ENCODE measurements at regions not wholly inside any gene's neighbourhood (a gene's known extent, or its start where the extent isn't known, plus 50 kb on each side); places are given as distances from the start of the nearest gene placed in this dataset.

DNA sequence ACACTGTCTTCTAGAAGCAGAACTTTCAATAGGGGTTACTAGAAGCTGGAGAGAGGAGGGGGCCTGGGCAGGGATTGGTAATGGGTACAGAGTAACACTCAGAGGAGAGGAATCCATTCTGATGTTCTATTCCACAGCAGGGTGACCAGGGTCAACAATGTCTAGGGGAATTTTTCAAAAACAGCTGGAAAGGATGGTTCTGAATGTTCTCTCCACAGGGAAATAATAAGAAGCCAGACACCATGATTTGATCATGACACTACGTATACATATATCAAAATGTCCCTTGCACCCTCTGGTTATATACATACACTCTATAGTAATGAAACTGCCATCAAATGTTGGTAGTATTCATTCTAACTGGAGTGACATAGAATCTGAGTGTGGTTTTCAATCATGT lies 111.2 kb upstream of the TOP3B start:
- peaks cover 0 to 6% of the 10 kb centered on the region in 2 experiments for H4K20me1 ChIP-seq (replicated peaks in 1 of 2; ENCODE audit: control insufficient read depth in 1 of 2, insufficient read depth in 2 of 2, low read length in 2 of 2)
- CTCF ChIA-PET (ENCODE audit: partially characterized antibody): no interaction called here
- no peak overlapping the region for H4K91ac ChIP-seq (replicated peaks; ENCODE audit: insufficient read length, low read length)
- H3K23me2 ChIP-seq (ENCODE audit: low read depth, low read length): no peaks in the 10 kb centered on the region
- no peak overlapping the region for H4K8ac ChIP-seq (ENCODE audit: extremely low read depth, insufficient read depth, low read length)
- H2BK15ac ChIP-seq (ENCODE audit: low read length): no peak overlapping the region
- H3K4me3 ChIP-seq (ENCODE audit: extremely low read depth in 1 of 4, insufficient read depth in 2 of 4, low read depth in 3 of 4, low read length in 4 of 4): no peak overlapping the region
- peaks cover 74 to 100% (median 98%) of the 10 kb centered on the region in 4 experiments for H3K27me3 ChIP-seq (replicated peaks in 1 of 4; ENCODE audit: control insufficient read depth in 3 of 4, extremely low read depth in 1 of 4, insufficient read depth in 3 of 4, low read length in 3 of 4)
- no peak overlapping the region for H2BK20ac ChIP-seq (ENCODE audit: low read length)
- no peaks in the 10 kb centered on the region for H3K36me3 ChIP-seq (ENCODE audit: control insufficient read depth in 2 of 4, insufficient read depth in 4 of 4, low read length in 3 of 4)
- FAIRE-seq (no peak), DNase-seq (ENCODE audit: low read depth in 1 of 2, low spot score in 2 of 2) (no peak)
- H4K5ac ChIP-seq (ENCODE audit: insufficient read length, low read depth, low read length): no peak overlapping the region
- no peak overlapping the region for H2AFZ ChIP-seq (ENCODE audit: low read length)
- H3K79me1 ChIP-seq (ENCODE audit: low read depth, low read length): no peaks in the 10 kb centered on the region
- H3K56ac ChIP-seq (replicated peaks; ENCODE audit: insufficient read length, low read depth, low read length): no peak overlapping the region
- no peak overlapping the region for H2BK5ac ChIP-seq (ENCODE audit: low read depth, low read length)
- H3K23ac ChIP-seq (ENCODE audit: insufficient read length): no peak overlapping the region
- H3K4me1 ChIP-seq (replicated peaks in 1 of 4; ENCODE audit: control insufficient read depth in 3 of 4, insufficient read depth in 4 of 4, low read length in 3 of 4): no peaks in the 10 kb centered on the region
- H3K18ac ChIP-seq (ENCODE audit: extremely low read depth, low read length): no peak overlapping the region
- no peak overlapping the region for H3K4me2 ChIP-seq (ENCODE audit: insufficient read depth in 1 of 2, low read depth in 2 of 2, low read length in 2 of 2)
- H3K9me3 ChIP-seq (ENCODE audit: insufficient read depth in 2 of 2, low read depth in 1 of 2, low read length in 1 of 2): no peaks in the 10 kb centered on the region
- H3K9ac ChIP-seq (replicated peaks in 1 of 4; ENCODE audit: extremely low read depth in 1 of 4, low read depth in 3 of 4, low read length in 3 of 4): no peak overlapping the region
- no peak overlapping the region for H2BK120ac ChIP-seq (replicated peaks; ENCODE audit: low read depth, low read length)
- H2BK12ac ChIP-seq (ENCODE audit: low read depth, low read length): no peak overlapping the region
- no peak overlapping the region for H3K14ac ChIP-seq (ENCODE audit: insufficient read length)
- no peak overlapping the region for H2AK5ac ChIP-seq (ENCODE audit: low read depth, low read length)
- WGBS, 2 experiments (ENCODE audit: extremely low coverage in 1 of 2, insufficient coverage in 1 of 2, insufficient read length in 1 of 2, insufficient replicate concordance in 2 of 2, low coverage in 1 of 2, low lambda C conversion rate in 2 of 2, missing lambda C conversion rate in 1 of 2): 79% methylated on average over 1 of the region's 1 CpG; no CpG with 5 or more reads in 1 of the 2 experiments
- no peak overlapping the region for H3K4ac ChIP-seq (replicated peaks; ENCODE audit: insufficient read length, low read depth, low read length)
- no peak overlapping the region for H3K27ac ChIP-seq (ENCODE audit: low read depth, low read length)
- POLR2A ChIA-PET (ENCODE audit: partially characterized antibody): no interaction called here
- no peaks in the 10 kb centered on the region for H3K79me2 ChIP-seq (ENCODE audit: control insufficient read depth in 1 of 2, insufficient read depth in 2 of 2, low read length in 2 of 2)
- no peak for TF ChIP-seq POLR2AphosphoS5 (IDR thresholded peaks at IDR 0.05; ENCODE audit: low read depth, low read length)
